ENCODE measurements at regions not wholly inside any gene's neighbourhood (a gene's known extent, or its start where the extent isn't known, plus 50 kb on each side); places are given as distances from the start of the nearest gene placed in this dataset.

DNA sequence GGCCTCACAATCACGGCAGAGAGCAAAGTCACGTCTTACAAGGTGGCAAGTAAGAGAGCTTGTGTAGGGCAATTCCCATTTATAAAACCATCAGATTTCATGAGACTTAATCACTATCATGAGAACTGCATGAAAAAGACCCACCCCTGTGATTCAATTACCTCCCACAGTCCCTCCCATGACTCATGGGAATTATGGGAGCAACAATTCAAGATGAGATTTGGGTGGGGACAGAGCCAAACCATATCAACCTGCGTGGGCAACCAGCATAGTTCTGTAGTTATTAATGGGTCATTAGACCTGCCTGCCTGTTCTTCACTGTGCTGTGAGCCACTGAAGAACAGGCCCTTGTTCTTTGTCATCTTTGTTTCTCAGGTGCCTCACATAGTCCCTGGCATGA is 593.7 kb upstream of the BOD1L1 start:
- no peak overlapping the region for H3K4me3 Mint-ChIP-seq
- intact Hi-C loops (cut with micrococcal nuclease): no loop called here
- no peaks in the 10 kb centered on the region for H3K36me3 Mint-ChIP-seq
- ATAC-seq (no peak), DNase-seq (no peak)
- Histone ChIP-seq H3K27ac (ENCODE audit: low read length) (no peak overlapping the region), H3K4me3 (ENCODE audit: low read length) (no peak overlapping the region), H3K36me3 (ENCODE audit: control insufficient read depth, insufficient read depth, low read length) (no peaks in the 10 kb centered on the region), H3K27me3 (ENCODE audit: control insufficient read depth, insufficient read depth, low read length) (no peaks in the 10 kb centered on the region), H3K9me3 (ENCODE audit: control insufficient read depth, insufficient read depth, low read length) (no peaks in the 10 kb centered on the region), H3K4me1 (ENCODE audit: control insufficient read depth, insufficient read depth, low read length) (no peaks in the 10 kb centered on the region)
- peaks cover 0 to 7% of the 10 kb centered on the region in 2 donors for H3K9me3 Mint-ChIP-seq
- no peak for TF ChIP-seq CTCF (IDR thresholded peaks at IDR 0.05)
- H3K27ac Mint-ChIP-seq: no peak overlapping the region
- WGBS (ENCODE audit: insufficient coverage): 87% methylated on average over 1 of the region's 3 CpGs
- H3K4me1 Mint-ChIP-seq: no peaks in the 10 kb centered on the region
- no peaks in the 10 kb centered on the region for H3K27me3 Mint-ChIP-seq (ENCODE audit: low read depth in 2 of 2)

DNA sequence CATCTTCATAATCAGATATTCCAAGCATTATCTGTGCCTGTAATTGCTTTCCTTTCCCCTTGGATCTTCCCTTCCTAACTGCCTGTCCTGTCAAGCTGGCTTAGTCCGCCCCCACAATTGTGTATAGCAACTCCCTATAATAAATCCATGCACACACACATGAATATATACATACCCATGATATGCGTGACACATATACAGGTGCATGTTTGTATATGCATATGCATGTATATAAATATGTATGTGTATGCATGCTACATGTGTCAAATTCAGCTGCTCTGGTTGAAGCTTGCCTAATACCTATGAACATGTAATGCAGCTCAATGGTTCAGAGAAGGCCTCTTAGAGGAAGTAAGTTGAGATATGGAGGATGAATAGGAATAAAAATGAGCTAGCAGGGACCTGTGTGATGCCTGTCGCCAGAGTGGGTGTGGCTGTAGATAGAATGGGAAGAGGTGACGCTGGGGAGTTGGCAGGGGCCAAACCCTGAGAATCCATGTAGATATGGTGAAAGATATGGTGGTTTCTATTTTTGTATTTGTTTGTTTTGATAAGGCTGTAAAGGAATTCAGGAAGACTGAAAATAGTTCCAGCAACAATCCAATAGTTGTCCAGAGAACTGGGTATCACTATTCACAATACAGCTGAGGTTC is 595.0 kb upstream of the BOD1L1 start:
- Histone ChIP-seq H3K36me3 (ENCODE audit: control insufficient read depth, insufficient read depth, low read length) (no peaks in the 10 kb centered on the region), H3K4me1 (ENCODE audit: control insufficient read depth, insufficient read depth, low read length) (no peaks in the 10 kb centered on the region), H3K4me3 (ENCODE audit: low read length) (no peak overlapping the region), H3K9me3 (ENCODE audit: control insufficient read depth, insufficient read depth, low read length) (no peaks in the 10 kb centered on the region), H3K27me3 (ENCODE audit: control insufficient read depth, insufficient read depth, low read length) (no peaks in the 10 kb centered on the region), H3K27ac (ENCODE audit: low read length) (no peak overlapping the region)
- no peak for TF ChIP-seq CTCF (IDR thresholded peaks at IDR 0.05)
- Mint-ChIP-seq H3K4me3 (no peak overlapping the region), H3K9me3 (peaks cover 0 to 7% of the 10 kb centered on the region in 2 donors), H3K36me3 (no peaks in the 10 kb centered on the region), H3K27ac (no peak overlapping the region), H3K27me3 (ENCODE audit: low read depth in 2 of 2) (no peaks in the 10 kb centered on the region), H3K4me1 (no peaks in the 10 kb centered on the region)
- intact Hi-C loops (cut with micrococcal nuclease): no loop called here
- WGBS (ENCODE audit: insufficient coverage): 91% methylated on average over 4 of the region's 4 CpGs
- ATAC-seq: no peak
- DNase-seq: no peak

DNA sequence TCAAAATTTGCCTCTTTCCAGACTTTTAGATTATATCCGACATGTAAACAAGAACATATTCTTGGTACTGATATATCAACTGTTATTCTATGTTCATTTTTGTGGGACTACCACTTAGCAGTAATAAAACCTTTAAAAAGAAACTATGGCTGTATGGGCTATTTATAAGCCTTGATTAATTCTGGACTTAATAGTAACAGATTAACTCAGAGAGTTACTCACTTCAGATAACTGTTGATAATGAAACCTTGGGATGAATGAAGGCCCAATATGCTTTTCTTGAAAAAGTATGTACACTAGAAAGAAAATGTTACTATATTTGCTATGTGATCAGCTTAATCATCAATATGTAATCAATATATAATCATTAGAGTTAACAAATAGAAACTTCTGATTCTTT is 595.9 kb upstream of the BOD1L1 start:
- H3K27ac Mint-ChIP-seq: no peak overlapping the region
- no peak for ATAC-seq
- no peak for TF ChIP-seq CTCF (IDR thresholded peaks at IDR 0.05)
- H3K4me1 Mint-ChIP-seq: no peaks in the 10 kb centered on the region
- no peak overlapping the region for H3K4me3 Mint-ChIP-seq
- Histone ChIP-seq H3K27me3 (ENCODE audit: control insufficient read depth, insufficient read depth, low read length) (no peaks in the 10 kb centered on the region), H3K36me3 (ENCODE audit: control insufficient read depth, insufficient read depth, low read length) (no peaks in the 10 kb centered on the region), H3K4me1 (ENCODE audit: control insufficient read depth, insufficient read depth, low read length) (no peaks in the 10 kb centered on the region), H3K27ac (ENCODE audit: low read length) (no peak overlapping the region), H3K9me3 (ENCODE audit: control insufficient read depth, insufficient read depth, low read length) (no peaks in the 10 kb centered on the region), H3K4me3 (ENCODE audit: low read length) (no peak overlapping the region)
- peaks cover 0 to 3% of the 10 kb centered on the region in 2 donors for H3K9me3 Mint-ChIP-seq
- H3K27me3 Mint-ChIP-seq (ENCODE audit: low read depth in 2 of 2): no peaks in the 10 kb centered on the region
- intact Hi-C loops (cut with micrococcal nuclease): no loop called here
- no peak for DNase-seq
- no CpG with 5 or more reads among the region's 1 CpG for WGBS (ENCODE audit: insufficient coverage)
- H3K36me3 Mint-ChIP-seq: no peaks in the 10 kb centered on the region

DNA sequence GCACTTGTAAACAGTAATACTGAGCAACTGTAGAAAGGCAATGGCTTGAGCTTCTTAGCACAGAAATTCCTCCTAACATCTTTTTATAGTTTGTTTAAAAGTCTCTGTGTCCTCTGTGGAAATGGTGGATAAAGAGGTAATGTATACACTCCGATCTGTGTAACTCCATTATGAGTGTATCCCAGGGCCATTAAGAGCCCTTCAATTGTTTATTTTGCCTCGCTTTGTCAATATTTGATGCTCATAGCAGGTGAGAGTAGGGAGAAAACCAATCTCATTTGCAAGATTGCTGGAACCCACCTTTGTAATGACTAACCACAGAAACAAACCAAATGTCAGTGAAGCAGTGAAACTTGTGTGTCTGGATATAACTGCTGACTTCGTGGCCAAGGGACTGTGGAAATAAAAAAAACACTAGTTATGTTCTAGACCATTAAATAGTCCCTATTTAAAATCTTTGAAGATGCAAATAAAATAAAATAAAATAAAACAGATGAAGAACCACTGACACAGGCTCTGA is 598.2 kb upstream of the BOD1L1 start:
- no peak for TF ChIP-seq CTCF (IDR thresholded peaks at IDR 0.05)
- WGBS (ENCODE audit: insufficient coverage): 96% methylated on average over 2 of the region's 3 CpGs
- Mint-ChIP-seq H3K9me3 (peaks cover 0 to 3% of the 10 kb centered on the region in 2 donors), H3K36me3 (no peaks in the 10 kb centered on the region), H3K4me3 (no peak overlapping the region), H3K27ac (no peak overlapping the region), H3K4me1 (no peaks in the 10 kb centered on the region), H3K27me3 (ENCODE audit: low read depth in 2 of 2) (no peaks in the 10 kb centered on the region)
- no peaks in the 10 kb centered on the region for H3K36me3 ChIP-seq (ENCODE audit: control insufficient read depth, insufficient read depth, low read length)
- intact Hi-C loops (cut with micrococcal nuclease): no loop called here
- no peaks in the 10 kb centered on the region for H3K4me1 ChIP-seq (ENCODE audit: control insufficient read depth, insufficient read depth, low read length)
- H3K4me3 ChIP-seq (ENCODE audit: low read length): no peak overlapping the region
- no peak for DNase-seq
- ATAC-seq: no peak
- H3K9me3 ChIP-seq (ENCODE audit: control insufficient read depth, insufficient read depth, low read length): no peaks in the 10 kb centered on the region
- no peak overlapping the region for H3K27ac ChIP-seq (ENCODE audit: low read length)
- H3K27me3 ChIP-seq (ENCODE audit: control insufficient read depth, insufficient read depth, low read length): no peaks in the 10 kb centered on the region

Measured in natural killer cell (primary cell).